HG03045 (cell line): ENCODE measurements at regions not wholly inside any gene's neighbourhood (a gene's known extent, or its start where the extent isn't known, plus 50 kb on each side); places are given as distances from the start of the nearest gene placed in this dataset.
"Not testable (repeated sequence)": the region's sequence is repeated elsewhere in the genome, so short reads cannot be mapped to it uniquely, and the experiment has no call there.

ENCODE experiments used
- ATAC-seq: cut with Tn5 transposase; IDR thresholded peaks from one replicate; pipeline ENCODE4 v1.9.1; 2021; ENCODE audit warnings: mild to moderate bottlenecking, moderate library complexity; ENCODE audit not compliant: unreplicated experiment

- no peak for ATAC-seq
These were observed 897.7 kb upstream of the EPHA5 start for GRCh38 chr4:66568001-66568400.

- ATAC-seq = no peak
These were observed 897.3 kb upstream of the EPHA5 start for GRCh38 chr4:66567551-66567950.

- no peak for ATAC-seq
These were observed 895.5 kb upstream of the EPHA5 start for GRCh38 chr4:66565801-66566200.

- no peak for ATAC-seq
These were observed 894.8 kb upstream of the EPHA5 start for GRCh38 chr4:66564901-66565651.

- no peak for ATAC-seq
These were observed 892.1 kb upstream of the EPHA5 start for GRCh38 chr4:66562276-66562806.

GRCh38 chr4:66561465-66562053 is 891.3 kb upstream of the EPHA5 start:
- ATAC-seq = not testable (repeated sequence)

GRCh38 chr4:66558651-66559050 is 888.4 kb upstream of the EPHA5 start:
- ATAC-seq = no peak

- no peak for ATAC-seq
These were observed 886.5 kb upstream of the EPHA5 start for GRCh38 chr4:66556651-66557278.

- ATAC-seq = no peak
These were observed 885.0 kb upstream of the EPHA5 start for GRCh38 chr4:66555301-66555700.

GRCh38 chr4:66554826-66555225 is 884.5 kb upstream of the EPHA5 start:
- ATAC-seq = no peak

GRCh38 chr4:66545301-66545700 is 875.0 kb upstream of the EPHA5 start:
- not testable (repeated sequence) for ATAC-seq

- no peak for ATAC-seq
These were observed 874.0 kb upstream of the EPHA5 start for GRCh38 chr4:66544281-66544680.

- no peak for ATAC-seq
These were observed 869.5 kb upstream of the EPHA5 start for GRCh38 chr4:66539745-66540144.

- no peak for ATAC-seq
These were observed 854.5 kb upstream of the EPHA5 start for GRCh38 chr4:66524781-66525180.

- no peak for ATAC-seq
These were observed 852.0 kb upstream of the EPHA5 start for GRCh38 chr4:66522244-66522643.

GRCh38 chr4:66516940-66517339 is 846.7 kb upstream of the EPHA5 start:
- no peak for ATAC-seq

- ATAC-seq = no peak
These were observed 836.7 kb upstream of the EPHA5 start for GRCh38 chr4:66506985-66507384.

- ATAC-seq = no peak
These were observed 831.7 kb upstream of the EPHA5 start for GRCh38 chr4:66501997-66502396.

- no peak for ATAC-seq
These were observed 820.4 kb upstream of the EPHA5 start for GRCh38 chr4:66490729-66491128.

GRCh38 chr4:66489783-66490452 is 819.6 kb upstream of the EPHA5 start:
- ATAC-seq = no peak

GRCh38 chr4:66489370-66489769 is 819.1 kb upstream of the EPHA5 start:
- ATAC-seq = no peak
